Cardiac fibroblast (primary cell): ENCODE measurements at regions not wholly inside any gene's neighbourhood (a gene's known extent, or its start where the extent isn't known, plus 50 kb on each side); places are given as distances from the start of the nearest gene placed in this dataset.

Experiments used
- DNase-seq, 2 donors: peaks; one replicate each; pipeline versions ENCODE4 v3.0.0 to v3.0.0-alpha.2; 2010; ENCODE audit warnings: low read depth in 2 of 2
- H3K4me3 ChIP-seq, 2 donors: replicated peaks in 1 of 2; 1 replicate in 1 of 2; 2 replicates in 1 of 2; pipeline ENCODE4 v1.5.1; 2011; ENCODE audit warnings: low read depth in 2 of 2, low read length in 2 of 2, mild to moderate bottlenecking in 2 of 2, moderate library complexity in 1 of 2
- TF ChIP-seq, protein P1 (sequence below): IDR thresholded peaks from one replicate; pipeline ENCODE4 v1.5.1; 2011; ENCODE audit warnings: low read depth, mild to moderate bottlenecking, low read length, inconsistent platforms

DNA sequence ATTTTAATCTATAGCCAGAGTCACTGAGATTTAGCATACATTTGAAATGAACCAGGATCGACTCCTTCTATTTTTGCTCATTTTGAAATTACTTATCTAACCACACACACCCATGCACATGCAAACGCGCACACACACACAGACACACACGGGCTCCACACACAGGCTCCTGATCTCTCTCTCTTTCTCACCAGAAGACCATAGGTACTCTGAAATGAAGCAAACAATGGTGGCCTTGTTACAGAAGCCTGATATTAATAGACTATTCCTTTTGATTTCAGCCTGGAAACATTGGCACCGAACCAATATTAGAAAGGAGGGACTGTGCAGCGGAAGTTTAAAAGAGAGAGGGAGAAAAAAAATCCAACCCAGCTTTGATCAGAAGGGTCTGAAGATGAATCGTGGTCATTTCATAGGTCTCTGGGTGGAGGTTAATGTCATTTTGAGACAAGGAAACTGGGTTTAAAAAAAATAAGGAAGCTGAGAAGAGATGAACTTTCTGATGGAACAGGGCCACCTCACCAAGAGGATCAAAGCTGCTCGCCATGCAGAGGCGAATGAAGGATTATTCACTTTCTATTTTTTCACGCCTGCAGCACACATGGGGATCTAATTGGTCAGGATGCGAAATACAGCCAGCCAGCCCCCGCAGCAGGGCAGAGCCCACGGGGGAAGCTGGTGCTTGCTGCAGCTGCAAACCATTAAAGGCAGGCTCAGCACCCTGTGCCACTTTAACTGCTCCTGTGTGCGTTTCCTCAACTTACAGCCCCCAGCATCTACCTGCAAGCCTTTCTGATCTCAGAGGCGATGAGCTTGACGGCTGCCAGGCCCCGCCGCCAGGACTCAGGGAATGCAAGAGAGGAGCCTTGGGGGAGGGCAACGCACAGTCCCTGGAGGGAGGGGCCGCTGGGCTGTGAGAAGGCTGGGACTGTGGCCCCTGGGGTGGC, 88.8 kb downstream of the HES1 start:
- no peak overlapping the region for H3K4me3 ChIP-seq
- TF ChIP-seq, protein P1, sequence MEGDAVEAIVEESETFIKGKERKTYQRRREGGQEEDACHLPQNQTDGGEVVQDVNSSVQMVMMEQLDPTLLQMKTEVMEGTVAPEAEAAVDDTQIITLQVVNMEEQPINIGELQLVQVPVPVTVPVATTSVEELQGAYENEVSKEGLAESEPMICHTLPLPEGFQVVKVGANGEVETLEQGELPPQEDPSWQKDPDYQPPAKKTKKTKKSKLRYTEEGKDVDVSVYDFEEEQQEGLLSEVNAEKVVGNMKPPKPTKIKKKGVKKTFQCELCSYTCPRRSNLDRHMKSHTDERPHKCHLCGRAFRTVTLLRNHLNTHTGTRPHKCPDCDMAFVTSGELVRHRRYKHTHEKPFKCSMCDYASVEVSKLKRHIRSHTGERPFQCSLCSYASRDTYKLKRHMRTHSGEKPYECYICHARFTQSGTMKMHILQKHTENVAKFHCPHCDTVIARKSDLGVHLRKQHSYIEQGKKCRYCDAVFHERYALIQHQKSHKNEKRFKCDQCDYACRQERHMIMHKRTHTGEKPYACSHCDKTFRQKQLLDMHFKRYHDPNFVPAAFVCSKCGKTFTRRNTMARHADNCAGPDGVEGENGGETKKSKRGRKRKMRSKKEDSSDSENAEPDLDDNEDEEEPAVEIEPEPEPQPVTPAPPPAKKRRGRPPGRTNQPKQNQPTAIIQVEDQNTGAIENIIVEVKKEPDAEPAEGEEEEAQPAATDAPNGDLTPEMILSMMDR, result no peak
- peak in 1 of 2 donors; percentile 18 for DNase-seq

DNA sequence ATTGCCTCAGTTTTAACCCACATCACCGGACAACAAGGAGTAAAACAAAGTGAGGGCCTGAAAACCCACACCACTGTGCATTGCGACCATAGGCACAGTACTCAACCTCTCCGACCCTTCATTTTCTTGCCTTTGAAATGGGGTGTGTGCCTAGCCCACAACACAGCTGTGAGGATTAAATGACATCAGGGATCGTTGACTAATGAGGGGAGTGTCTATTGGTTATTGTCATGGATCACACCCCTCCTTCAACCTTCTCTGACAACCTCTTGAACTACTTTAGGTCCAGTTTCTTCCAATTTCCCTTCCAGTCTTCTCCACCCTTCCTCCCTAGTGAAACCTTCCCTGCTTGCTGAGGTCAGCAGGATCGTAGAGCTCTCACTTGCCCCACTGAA, 89.5 kb downstream of the HES1 start:
- TF ChIP-seq, protein P1, result no peak
- DNase-seq, result no peak
- H3K4me3 ChIP-seq, result no peak overlapping the region

DNA sequence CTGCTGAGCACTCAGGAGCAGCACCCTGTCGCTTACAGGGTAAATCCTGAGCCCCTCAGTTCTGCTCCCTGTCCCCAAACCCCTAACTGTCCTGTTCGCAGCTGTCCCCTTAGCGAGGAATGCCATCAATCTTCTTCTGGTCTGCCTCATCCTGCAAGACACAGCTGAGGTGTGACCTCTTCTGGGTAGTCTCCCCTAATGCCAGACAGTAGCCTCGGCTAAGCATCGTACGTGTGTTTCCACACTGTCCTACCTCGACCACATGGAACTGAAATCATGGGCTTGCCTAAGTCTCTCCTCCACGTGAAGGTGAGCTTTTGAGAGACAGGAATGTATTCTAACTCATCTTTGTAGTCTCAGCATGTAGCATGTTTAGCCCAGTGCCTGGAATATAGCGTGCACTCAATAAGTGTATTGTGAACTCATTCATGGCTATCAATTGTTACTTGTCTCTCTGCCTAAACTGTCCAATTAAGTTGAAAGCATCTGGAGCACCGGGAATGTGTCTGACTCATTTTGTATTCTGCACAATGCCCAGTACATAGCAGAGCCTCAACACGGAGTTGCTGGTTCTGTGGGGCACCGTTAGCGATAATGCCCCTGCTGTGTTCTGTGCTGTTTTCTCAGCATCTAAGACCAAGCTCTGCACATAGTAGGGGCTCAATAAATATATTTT, 90.2 kb downstream of the HES1 start:
- DNase-seq, result no peak
- H3K4me3 ChIP-seq, result no peak overlapping the region
- TF ChIP-seq, protein P1, result no peak

DNA sequence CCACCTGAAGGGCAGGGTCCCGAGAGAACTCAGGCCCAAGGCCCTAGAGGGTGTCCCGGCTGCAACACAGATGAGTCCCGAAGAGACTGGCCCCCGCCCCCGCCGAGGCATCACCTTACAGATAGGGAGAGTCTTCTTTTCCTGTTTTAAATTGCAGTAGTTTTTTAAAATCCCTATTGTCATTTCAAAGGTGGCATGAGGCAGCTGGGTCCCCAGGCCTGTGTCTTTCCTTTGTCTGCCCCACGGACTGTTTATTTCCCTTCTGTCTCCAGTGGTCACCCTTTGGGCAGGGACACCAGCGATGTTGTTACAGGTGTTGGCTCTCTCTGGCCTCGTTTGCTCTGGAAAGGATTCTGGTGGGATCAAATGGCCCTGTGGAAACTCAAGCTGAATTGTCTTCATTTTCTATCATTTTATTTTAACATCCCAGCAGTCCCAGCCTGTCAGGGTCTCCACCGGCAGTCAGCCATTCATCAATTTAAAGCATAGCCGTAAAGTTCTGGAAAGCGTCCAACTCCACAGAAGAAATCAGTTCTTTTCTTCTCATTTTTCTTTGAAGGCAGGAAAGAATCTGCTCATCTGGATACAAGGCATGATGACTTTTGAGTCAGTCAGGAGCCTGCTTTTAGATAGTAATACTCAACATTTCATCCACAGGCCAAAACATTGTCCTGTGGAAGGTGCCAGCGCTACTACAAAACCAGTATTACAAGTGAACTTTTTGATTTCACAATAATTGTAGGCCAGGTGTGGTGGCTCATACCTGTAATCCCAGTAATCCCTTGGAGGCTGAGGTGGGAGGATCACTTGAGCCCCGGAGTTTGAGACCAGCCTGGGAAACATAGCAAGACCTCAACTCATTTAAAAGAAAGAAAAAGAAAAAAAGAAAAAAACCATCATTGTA, 96.2 kb downstream of the HES1 start:
- TF ChIP-seq, protein P1, result no peak
- H3K4me3 ChIP-seq, result no peak overlapping the region
- no peak for DNase-seq

DNA sequence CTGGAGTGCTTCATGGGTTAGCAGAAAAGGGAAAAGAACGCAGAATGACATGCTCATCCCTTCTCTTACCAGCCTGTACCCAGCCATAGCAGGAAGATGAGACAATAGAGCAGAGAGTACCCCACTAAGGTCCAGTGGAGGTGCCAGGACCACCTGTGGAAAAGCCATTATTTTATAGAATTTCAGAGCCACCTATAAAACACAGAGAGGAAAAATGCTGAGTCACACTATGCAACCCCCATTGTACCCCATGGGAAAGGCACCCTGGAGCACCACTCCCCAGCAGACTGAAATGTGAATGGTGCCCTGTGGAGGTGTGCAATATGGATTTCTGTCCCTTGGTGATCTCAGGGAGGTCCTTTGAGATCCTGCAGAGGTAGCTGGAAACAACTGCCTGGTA, 97.2 kb downstream of the HES1 start:
- no peak for DNase-seq
- TF ChIP-seq, protein P1, result no peak
- H3K4me3 ChIP-seq, result no peak overlapping the region

DNA sequence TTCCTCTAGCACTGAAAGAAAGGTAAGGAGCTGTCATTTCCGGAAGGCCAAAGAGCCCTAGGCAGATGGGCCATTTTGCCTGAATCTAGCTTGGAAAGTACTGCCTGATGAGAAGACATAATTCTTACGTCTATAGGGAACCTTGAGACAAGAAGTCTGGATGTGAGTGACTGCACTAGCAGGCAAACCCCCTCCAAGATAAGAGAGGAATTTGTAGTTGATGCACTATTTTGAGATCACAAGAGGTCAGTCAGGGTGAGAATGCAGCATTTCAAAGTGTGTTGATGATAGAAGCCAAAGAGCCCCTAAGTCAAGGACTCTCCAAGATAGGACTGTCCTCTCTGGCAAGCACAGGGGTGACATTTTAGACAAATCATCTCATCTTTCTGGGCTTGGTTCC, 99.2 kb downstream of the HES1 start:
- TF ChIP-seq, protein P1, result no peak
- no peak overlapping the region for H3K4me3 ChIP-seq
- peak in 1 of 2 donors; percentile 8 for DNase-seq
